ENCODE measurements at regions not wholly inside any gene's neighbourhood (a gene's known extent, or its start where the extent isn't known, plus 50 kb on each side); places are given as distances from the start of the nearest gene placed in this dataset.

GRCh38 chr5:130402906-130403305, 498.6 kb downstream of the CHSY3 start:
- TF ChIP-seq EZH2 (IDR thresholded peaks at IDR 0.05; ENCODE audit: borderline replicate concordance) (no peak), CTCF (IDR thresholded peaks at IDR 0.05; ENCODE audit: poor library complexity) (no peak), EZH2phosphoT487 (IDR thresholded peaks at IDR 0.05; ENCODE audit: low read depth, severe bottlenecking, unreplicated experiment) (no peak)

All from hepatocyte (in vitro differentiated cells).